Activated T-cell treated with anti-CD3 and anti-CD28 coated beads, Interleukin-2, amount 50 U/mL, for 72 hours (primary cell): ENCODE measurements at regions not wholly inside any gene's neighbourhood (a gene's known extent, or its start where the extent isn't known, plus 50 kb on each side); places are given as distances from the start of the nearest gene placed in this dataset.

Experiments
- ATAC-seq, 2 donors: fragments of 150-1000 bp; cut with Tn5 transposase; replicated peaks in 1 of 2; 2 replicates each; pipeline ENCODE4 v1.10.0; 2021; ENCODE audit warnings: moderate library complexity in 2 of 2, mild to moderate bottlenecking in 1 of 2
- DNase-seq, 2 donors: peaks; one replicate each; pipeline ENCODE4 v3.0.0; 2021 to 2022; ENCODE audit warnings: mixed read lengths in 1 of 2
- H3K27ac Mint-ChIP-seq: one replicate; pipeline ENCODE4 v1.8.0; 2022; ENCODE audit warnings: mild to moderate bottlenecking, moderate library complexity, mixed read lengths
- H3K27me3 Mint-ChIP-seq: one replicate; pipeline ENCODE4 v1.8.0; 2022; ENCODE audit warnings: low read depth, mixed read lengths
- H3K36me3 Mint-ChIP-seq, 2 donors: one replicate each; pipeline ENCODE4 v1.8.0; 2022; ENCODE audit warnings: mixed read lengths in 2 of 2, mild to moderate bottlenecking in 1 of 2; ENCODE audit not compliant: insufficient read depth in 2 of 2
- H3K4me1 Mint-ChIP-seq: one replicate; pipeline ENCODE4 v1.8.0; 2022; ENCODE audit warnings: low read depth, mixed read lengths
- H3K4me3 Mint-ChIP-seq, 2 donors: one replicate each; pipeline ENCODE4 v1.8.0; 2022; ENCODE audit warnings: mild to moderate bottlenecking in 2 of 2, mixed read lengths in 2 of 2, moderate library complexity in 2 of 2
- H3K9me3 Mint-ChIP-seq, 2 donors: one replicate each; pipeline ENCODE4 v1.8.0; 2022; ENCODE audit warnings: mixed read lengths in 2 of 2

DNA sequence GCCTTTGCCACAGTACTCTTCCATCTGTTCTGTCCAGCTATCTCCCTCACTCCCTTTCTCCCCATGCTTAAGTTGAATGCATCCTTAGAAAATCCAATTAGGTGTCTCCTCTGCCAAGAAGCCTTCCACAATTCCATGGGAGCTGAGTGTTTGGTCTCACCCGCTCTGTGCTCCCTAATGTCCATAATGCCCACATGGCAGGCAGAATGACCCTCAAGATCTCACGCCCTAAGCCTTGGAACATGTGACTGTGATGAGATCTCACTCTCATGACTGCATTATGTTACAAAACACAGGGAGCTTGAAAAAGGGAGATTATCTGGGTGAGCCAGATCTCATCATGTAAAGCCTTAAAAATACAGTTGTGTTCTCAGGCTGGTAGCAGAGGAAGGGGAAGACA lies 229.4 kb downstream of the OMA1 start:
- H3K9me3 Mint-ChIP-seq, result peaks cover 0 to 2% of the 10 kb centered on the region in 2 donors
- peaks cover 0 to 3% of the 10 kb centered on the region in 2 donors for H3K36me3 Mint-ChIP-seq
- H3K27ac Mint-ChIP-seq, result no peak overlapping the region
- no peak for DNase-seq
- H3K4me3 Mint-ChIP-seq, result no peak overlapping the region
- no peak for ATAC-seq
- H3K27me3 Mint-ChIP-seq, result peaks cover 18% of the 10 kb centered on the region
- H3K4me1 Mint-ChIP-seq, result no peaks in the 10 kb centered on the region

DNA sequence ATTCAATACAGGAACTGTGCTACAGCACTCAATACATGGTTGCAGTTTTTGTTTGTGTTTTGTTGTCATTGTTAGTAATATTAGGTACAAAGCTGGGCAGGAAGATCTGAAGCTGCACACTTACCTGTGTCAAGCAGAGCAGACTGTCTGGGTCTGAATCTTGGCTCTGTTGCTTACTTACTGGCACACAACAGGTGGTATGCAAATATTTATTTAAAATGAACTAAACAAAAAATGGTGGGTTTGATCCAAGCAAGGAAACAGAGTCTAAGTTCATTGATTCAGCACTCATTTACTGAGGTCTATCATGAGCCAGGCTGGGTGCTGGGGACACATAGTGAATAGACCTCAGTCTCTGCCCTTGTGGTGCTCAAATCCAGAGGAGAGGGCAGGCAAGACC lies 230.4 kb downstream of the OMA1 start:
- Mint-ChIP-seq H3K4me1 (no peaks in the 10 kb centered on the region), H3K4me3 (no peak overlapping the region), H3K9me3 (no peaks in the 10 kb centered on the region), H3K36me3 (no peaks in the 10 kb centered on the region), H3K27me3 (peaks cover 18% of the 10 kb centered on the region), H3K27ac (no peak overlapping the region)
- DNase-seq (no peak), ATAC-seq (no peak)

DNA sequence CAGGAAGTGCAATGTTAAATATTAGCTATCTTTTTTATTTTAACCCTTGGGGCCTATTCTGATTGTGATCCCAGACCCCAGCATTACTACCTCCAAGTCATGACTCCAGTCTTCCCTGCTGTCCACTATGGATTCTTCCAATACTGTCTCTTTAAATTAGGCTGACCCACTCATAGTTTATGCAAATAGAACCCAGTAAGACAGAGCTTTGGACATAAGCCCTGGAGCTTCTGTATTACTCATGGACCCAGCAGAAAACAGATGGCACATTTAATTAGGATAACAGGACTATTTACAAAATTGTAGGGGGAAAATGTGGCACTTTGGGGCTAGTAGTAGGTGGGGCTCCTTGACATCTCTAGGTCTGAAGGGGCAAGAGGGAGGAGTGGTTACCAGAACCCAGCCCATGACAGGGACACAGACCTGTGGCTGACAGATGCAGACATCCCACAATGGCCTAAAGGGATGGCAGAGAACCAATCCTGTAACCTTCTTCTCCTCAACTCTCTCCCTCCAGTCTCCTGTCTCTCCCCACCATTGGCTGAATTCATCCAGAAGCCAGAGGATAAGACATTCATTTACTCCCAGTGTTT lies 233.5 kb downstream of the OMA1 start:
- peaks cover 11% of the 10 kb centered on the region for H3K27me3 Mint-ChIP-seq
- no peaks in the 10 kb centered on the region for H3K4me1 Mint-ChIP-seq
- DNase-seq (no peak), ATAC-seq (no peak)
- no peaks in the 10 kb centered on the region for H3K9me3 Mint-ChIP-seq
- H3K27ac Mint-ChIP-seq, result no peak overlapping the region
- H3K36me3 Mint-ChIP-seq, result no peaks in the 10 kb centered on the region
- no peak overlapping the region for H3K4me3 Mint-ChIP-seq

DNA sequence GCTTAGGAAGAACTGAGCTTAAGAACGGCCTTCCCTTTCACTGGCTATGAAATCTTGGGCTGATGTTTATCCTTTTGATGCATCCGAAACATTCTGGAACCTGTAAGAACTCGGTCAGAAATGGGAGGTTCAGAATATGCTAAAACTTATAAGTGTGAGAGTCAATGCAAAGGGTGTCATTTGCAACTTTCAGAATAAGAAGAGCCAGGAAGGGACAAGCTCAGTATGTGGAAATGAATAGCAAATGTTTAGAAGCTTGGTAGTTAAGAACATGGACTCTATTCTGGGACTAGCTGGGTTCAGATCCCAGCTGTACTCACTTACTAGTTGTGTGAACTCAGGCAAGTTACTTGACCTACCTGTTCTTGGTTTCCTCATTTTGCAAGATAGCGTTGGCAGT lies 234.1 kb downstream of the OMA1 start:
- Mint-ChIP-seq H3K27me3 (peaks cover 11% of the 10 kb centered on the region), H3K36me3 (no peaks in the 10 kb centered on the region), H3K9me3 (no peaks in the 10 kb centered on the region), H3K4me3 (no peak overlapping the region), H3K27ac (no peak overlapping the region), H3K4me1 (no peaks in the 10 kb centered on the region)
- ATAC-seq (no peak), DNase-seq (no peak)

DNA sequence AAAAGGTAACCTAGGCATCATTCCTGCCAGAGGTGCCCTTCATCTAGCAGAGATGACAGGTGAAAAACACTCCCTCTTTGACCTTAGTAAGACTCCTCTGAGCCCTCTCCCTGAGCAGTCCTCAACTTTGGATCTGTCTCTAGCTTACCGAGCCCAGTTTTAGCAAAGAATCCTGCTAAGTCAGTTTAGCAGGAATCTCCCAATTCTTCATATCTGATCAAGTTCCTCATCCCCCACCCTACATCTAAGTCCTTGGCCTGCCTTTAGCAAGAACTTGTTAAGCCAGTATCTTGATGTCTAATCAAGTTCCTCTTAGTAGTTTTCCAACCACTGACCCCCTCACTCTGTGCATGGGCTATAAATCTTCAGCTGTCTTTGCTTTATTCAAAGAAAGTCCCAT lies 235.6 kb downstream of the OMA1 start:
- ATAC-seq (no peak), DNase-seq (no peak)
- Mint-ChIP-seq H3K27ac (no peak overlapping the region), H3K36me3 (no peaks in the 10 kb centered on the region), H3K4me3 (no peak overlapping the region), H3K9me3 (no peaks in the 10 kb centered on the region), H3K27me3 (peaks cover 5% of the 10 kb centered on the region), H3K4me1 (no peaks in the 10 kb centered on the region)

DNA sequence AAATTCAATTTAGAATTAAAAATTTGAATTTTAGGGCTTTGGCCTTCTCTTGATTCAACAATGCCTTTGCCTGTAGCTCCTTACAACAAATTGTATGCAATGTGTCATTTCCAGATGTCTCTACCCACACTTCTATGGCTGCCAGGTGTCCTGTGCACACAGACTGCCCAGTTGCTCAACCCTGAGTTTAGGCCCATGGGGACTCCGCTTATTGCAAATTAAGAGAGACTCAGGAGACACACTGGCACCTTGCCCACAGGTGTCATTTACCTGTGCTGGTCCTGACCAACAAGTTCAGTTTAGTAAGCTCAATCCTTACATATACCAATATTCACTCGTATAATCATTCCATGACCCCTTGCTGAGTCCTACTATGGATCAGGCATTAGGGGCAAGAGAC lies 236.1 kb downstream of the OMA1 start:
- Mint-ChIP-seq H3K27ac (no peak overlapping the region), H3K4me1 (no peaks in the 10 kb centered on the region), H3K36me3 (no peaks in the 10 kb centered on the region), H3K9me3 (no peaks in the 10 kb centered on the region), H3K4me3 (no peak overlapping the region), H3K27me3 (peaks cover 5% of the 10 kb centered on the region)
- ATAC-seq, result no peak
- DNase-seq, result no peak

DNA sequence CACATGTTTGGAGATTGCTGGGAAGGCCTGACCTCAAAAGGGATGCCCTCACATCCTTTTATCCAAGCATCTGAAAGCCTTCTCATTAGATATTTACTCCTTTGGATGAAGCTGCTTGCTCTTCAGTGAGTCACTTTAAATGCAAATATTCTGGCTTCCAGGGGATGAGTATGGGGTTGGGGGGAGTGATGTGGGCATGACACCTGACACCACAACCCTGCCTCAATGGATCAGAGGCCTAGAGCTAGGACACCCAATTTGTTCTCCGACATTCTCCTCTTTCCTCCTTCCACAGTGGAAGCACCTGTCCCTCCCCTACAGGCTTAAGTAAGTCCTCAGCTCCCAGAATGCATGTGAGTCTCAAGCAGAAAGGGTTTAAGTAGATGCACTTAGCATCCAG lies 238.3 kb downstream of the OMA1 start:
- no peaks in the 10 kb centered on the region for H3K4me1 Mint-ChIP-seq
- H3K27me3 Mint-ChIP-seq, result no peaks in the 10 kb centered on the region
- H3K27ac Mint-ChIP-seq, result no peak overlapping the region
- no peak overlapping the region for H3K4me3 Mint-ChIP-seq
- H3K36me3 Mint-ChIP-seq, result no peaks in the 10 kb centered on the region
- no peak for ATAC-seq
- no peaks in the 10 kb centered on the region for H3K9me3 Mint-ChIP-seq
- no peak for DNase-seq

- Mint-ChIP-seq H3K4me3 (no peak overlapping the region), H3K27ac (no peak overlapping the region), H3K4me1 (no peaks in the 10 kb centered on the region), H3K9me3 (no peaks in the 10 kb centered on the region), H3K27me3 (no peaks in the 10 kb centered on the region), H3K36me3 (no peaks in the 10 kb centered on the region)
- no peak for ATAC-seq
- no peak for DNase-seq
Observed at GRCh38 chr1:58307431-58307830, 239.1 kb downstream of the OMA1 start.

GRCh38 chr1:58305622-58306021 lies 240.9 kb downstream of the OMA1 start:
- ATAC-seq, result no peak
- H3K27me3 Mint-ChIP-seq, result no peaks in the 10 kb centered on the region
- no peak overlapping the region for H3K27ac Mint-ChIP-seq
- H3K4me3 Mint-ChIP-seq, result no peak overlapping the region
- H3K36me3 Mint-ChIP-seq, result no peaks in the 10 kb centered on the region
- no peak for DNase-seq
- H3K9me3 Mint-ChIP-seq, result no peaks in the 10 kb centered on the region
- H3K4me1 Mint-ChIP-seq, result no peaks in the 10 kb centered on the region

- H3K27me3 Mint-ChIP-seq, result no peaks in the 10 kb centered on the region
- no peak for ATAC-seq
- H3K4me3 Mint-ChIP-seq, result no peak overlapping the region
- H3K36me3 Mint-ChIP-seq, result no peaks in the 10 kb centered on the region
- DNase-seq, result no peak
- H3K27ac Mint-ChIP-seq, result no peak overlapping the region
- no peaks in the 10 kb centered on the region for H3K4me1 Mint-ChIP-seq
- H3K9me3 Mint-ChIP-seq, result no peaks in the 10 kb centered on the region
Observed at GRCh38 chr1:58304346-58304975, 242.1 kb downstream of the OMA1 start.

DNA sequence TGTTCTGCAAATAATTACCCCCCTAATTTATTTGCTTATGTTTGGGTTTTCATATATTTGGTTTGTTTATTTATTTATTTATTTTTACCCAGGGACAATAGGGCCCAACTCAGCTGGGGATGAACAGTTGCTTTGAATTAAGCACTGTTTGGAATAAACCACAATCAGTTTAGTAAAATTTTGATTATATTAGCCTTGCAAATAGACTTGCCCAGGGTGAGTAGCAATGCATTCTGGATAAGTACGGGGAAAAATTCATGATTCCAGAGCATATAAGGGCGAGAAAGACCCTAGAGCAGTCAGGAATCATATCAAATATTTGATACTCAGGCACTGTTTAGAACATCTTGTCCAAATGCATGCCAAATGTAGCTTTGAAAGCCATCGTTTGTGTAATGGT lies 242.7 kb downstream of the OMA1 start:
- H3K4me3 Mint-ChIP-seq, result no peak overlapping the region
- no peaks in the 10 kb centered on the region for H3K36me3 Mint-ChIP-seq
- DNase-seq (no peak), ATAC-seq (no peak)
- no peaks in the 10 kb centered on the region for H3K9me3 Mint-ChIP-seq
- H3K27me3 Mint-ChIP-seq, result no peaks in the 10 kb centered on the region
- no peak overlapping the region for H3K27ac Mint-ChIP-seq
- H3K4me1 Mint-ChIP-seq, result no peaks in the 10 kb centered on the region

- H3K36me3 Mint-ChIP-seq, result no peaks in the 10 kb centered on the region
Observed at GRCh38 chr1:58293388-58293787, 253.1 kb downstream of the OMA1 start.

GRCh38 chr1:58290685-58291372 lies 255.7 kb downstream of the OMA1 start:
- Mint-ChIP-seq H3K4me1 (no peaks in the 10 kb centered on the region), H3K9me3 (peaks cover 4% of the 10 kb centered on the region in 2 donors), H3K27ac (no peak overlapping the region), H3K27me3 (no peaks in the 10 kb centered on the region), H3K36me3 (peaks cover 0 to 2% of the 10 kb centered on the region in 2 donors), H3K4me3 (no peak overlapping the region)
- ATAC-seq, result no peak
- peak in 1 of 2 donors; percentile 1 for DNase-seq

More at GRCh38 chr1:58293388-58293787, 253.1 kb downstream of the OMA1 start:
- Mint-ChIP-seq H3K4me1 (no peaks in the 10 kb centered on the region), H3K4me3 (no peak overlapping the region), H3K27ac (no peak overlapping the region), H3K9me3 (peaks cover 0 to 4% of the 10 kb centered on the region in 2 donors), H3K27me3 (no peaks in the 10 kb centered on the region)
- no peak for DNase-seq
- no peak for ATAC-seq
